ENCODE measurements at regions not wholly inside any gene's neighbourhood (a gene's known extent, or its start where the extent isn't known, plus 50 kb on each side); places are given as distances from the start of the nearest gene placed in this dataset.

DNA sequence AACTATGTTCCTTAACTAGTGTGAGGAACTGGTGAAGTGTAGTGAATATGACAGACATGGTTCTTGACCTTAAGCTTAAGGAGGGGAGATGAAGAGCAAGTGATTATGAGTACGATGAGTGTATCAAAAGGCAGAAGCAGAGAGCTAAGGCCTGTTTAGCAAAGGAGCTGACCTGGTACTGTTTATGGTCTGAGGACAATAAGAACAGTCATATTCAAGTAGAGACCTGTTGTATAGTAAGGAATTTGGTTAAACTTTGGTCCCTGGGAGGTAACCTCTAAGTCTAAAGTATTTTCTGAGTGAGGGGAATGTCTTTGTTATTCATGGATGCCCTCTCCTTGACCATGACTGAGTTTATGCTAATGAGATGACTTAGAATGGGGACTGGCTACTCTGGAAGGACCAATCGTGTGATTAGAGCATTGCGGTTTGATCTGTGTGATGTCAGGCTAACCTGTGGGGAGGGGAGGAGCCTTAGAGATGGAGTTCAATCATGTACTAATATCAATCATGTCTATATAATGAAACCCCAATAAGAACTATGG is 389.3 kb downstream of the BMP4 start:
- no peak for FAIRE-seq
- TF ChIP-seq, protein P1, sequence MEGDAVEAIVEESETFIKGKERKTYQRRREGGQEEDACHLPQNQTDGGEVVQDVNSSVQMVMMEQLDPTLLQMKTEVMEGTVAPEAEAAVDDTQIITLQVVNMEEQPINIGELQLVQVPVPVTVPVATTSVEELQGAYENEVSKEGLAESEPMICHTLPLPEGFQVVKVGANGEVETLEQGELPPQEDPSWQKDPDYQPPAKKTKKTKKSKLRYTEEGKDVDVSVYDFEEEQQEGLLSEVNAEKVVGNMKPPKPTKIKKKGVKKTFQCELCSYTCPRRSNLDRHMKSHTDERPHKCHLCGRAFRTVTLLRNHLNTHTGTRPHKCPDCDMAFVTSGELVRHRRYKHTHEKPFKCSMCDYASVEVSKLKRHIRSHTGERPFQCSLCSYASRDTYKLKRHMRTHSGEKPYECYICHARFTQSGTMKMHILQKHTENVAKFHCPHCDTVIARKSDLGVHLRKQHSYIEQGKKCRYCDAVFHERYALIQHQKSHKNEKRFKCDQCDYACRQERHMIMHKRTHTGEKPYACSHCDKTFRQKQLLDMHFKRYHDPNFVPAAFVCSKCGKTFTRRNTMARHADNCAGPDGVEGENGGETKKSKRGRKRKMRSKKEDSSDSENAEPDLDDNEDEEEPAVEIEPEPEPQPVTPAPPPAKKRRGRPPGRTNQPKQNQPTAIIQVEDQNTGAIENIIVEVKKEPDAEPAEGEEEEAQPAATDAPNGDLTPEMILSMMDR (IDR thresholded peaks at IDR 0.05; ENCODE audit: insufficient read depth, missing control alignments): no peak
- DNase-seq (ENCODE audit: insufficient read length, low spot score): no peak

DNA sequence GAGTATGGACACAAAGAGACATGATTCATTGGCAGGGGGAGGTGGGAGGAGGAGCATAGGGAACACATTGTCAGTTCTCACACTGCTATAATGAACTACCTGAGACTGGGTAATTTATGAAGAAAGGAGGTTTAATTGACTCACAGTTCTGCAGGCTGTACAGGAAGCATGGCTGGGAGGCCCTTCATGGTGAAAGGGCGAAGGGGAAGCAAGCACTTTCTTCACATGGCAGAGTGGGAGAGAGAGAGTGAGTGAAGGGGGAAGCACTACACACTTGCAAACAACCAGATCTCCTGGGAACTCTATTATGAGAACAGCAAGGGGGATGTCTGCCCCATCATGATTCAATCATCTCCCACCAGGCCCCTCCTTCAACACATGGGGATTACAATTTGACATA is 391.8 kb downstream of the BMP4 start:
- FAIRE-seq (no peak), DNase-seq (ENCODE audit: insufficient read length, low spot score) (no peak)
- TF ChIP-seq, protein P1 (IDR thresholded peaks at IDR 0.05; ENCODE audit: insufficient read depth, missing control alignments): no peak

DNA sequence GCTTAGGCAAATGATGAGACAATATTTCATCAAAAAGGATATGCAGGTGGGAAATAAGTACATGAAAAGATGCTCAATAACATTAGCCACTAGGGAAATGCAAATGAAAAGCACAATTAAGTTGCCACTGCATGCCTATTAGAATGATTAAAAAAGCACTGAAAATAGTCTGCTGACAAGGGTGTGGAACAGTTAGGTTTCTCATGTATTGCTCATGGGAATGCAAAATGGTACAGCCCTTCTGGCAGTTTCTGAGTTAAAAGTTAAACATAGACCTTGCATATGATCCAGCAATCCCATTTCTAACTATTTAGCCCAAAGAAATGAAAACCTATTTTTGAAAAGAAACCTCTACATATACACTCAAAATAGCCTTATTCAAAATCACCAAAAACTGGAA is 393.0 kb downstream of the BMP4 start:
- no peak for FAIRE-seq
- TF ChIP-seq, protein P1 (IDR thresholded peaks at IDR 0.05; ENCODE audit: insufficient read depth, missing control alignments): no peak
- no peak for DNase-seq (ENCODE audit: insufficient read length, low spot score)

DNA sequence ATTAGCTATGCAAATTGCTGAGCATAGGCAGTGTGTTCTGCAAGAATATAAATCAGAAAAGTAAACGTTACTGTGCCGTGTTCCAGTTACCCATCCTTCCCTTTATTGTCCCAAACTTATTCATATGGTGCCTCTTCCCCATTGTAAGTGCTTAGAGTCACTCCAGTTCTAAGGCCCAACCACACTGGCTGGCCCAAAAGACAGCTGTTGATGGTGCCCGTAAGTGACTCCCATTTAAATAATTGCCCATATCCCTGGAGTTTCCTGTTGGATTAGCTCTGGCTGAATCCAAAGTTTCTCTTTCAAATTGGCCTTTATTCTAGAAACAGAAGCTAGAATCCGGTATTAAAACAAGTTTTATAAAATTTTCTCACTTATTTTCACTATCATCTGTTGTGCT is 400.1 kb upstream of the DDHD1 start:
- FAIRE-seq: no peak
- TF ChIP-seq, protein P1 (IDR thresholded peaks at IDR 0.05; ENCODE audit: insufficient read depth, missing control alignments): no peak
- no peak for DNase-seq (ENCODE audit: insufficient read length, low spot score)

DNA sequence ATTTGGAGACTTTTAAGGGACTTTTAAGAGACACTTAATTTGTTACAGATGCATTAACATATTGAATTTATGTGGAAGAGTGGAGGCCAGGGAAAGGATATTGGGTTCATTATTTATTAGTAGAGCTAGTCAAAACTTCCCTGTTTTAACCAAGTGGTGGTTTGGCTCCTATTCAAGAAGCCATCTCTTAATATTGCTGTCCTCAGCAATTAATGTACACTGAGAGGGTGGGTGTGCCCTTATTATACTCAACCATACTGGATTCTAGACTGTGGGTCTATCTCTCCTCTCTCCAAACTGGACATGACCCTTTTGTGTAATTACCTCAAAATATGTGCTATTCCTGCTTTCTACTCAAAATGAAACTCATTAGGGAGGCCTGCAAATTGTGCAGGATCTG is 398.7 kb upstream of the DDHD1 start:
- TF ChIP-seq, protein P1 (IDR thresholded peaks at IDR 0.05; ENCODE audit: insufficient read depth, missing control alignments): no peak
- DNase-seq (ENCODE audit: insufficient read length, low spot score) (no peak), FAIRE-seq (no peak)

DNA sequence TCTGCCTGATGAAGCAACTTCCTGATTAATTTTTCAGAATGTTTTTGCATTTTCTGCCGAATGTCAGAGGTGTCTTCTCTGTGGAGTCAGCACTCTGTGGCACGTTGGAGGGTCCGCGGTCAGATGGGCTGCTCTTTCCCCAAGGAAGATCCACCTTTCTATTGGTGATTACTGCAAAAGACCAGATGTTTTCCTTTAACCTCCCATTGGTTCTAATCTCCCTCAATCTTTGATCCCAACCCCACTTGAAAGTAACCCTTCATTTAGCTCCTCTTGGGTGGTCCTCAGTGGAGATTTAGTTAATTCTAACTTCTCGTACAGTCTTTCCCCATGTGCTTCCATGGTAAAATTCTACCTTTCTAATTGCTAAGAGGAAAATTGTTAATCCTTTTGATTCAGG is 397.7 kb upstream of the DDHD1 start:
- TF ChIP-seq, protein P1 (IDR thresholded peaks at IDR 0.05; ENCODE audit: insufficient read depth, missing control alignments): no peak
- DNase-seq (ENCODE audit: insufficient read length, low spot score) (no peak), FAIRE-seq (no peak)

DNA sequence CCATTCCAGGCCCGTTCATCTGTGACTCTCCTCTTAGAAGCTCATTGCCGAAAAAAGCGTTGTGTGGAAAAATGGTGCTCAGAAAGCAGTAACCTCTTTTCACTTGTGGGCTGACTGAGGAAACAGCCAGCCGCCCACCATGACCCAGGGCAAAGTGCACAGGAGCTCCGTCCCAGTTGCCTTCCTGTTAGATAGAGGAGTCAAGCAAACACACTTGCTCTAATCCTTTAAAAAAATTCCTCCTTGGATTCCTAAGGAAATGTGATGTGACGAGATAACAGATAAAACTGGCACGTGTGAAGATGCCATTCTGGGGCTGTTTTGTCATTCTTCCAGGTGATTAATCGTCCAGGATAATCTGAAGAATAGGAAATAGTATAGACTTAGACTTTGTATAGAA is 396.8 kb upstream of the DDHD1 start:
- TF ChIP-seq, protein P1 (IDR thresholded peaks at IDR 0.05; ENCODE audit: insufficient read depth, missing control alignments): no peak
- no peak for FAIRE-seq
- no peak for DNase-seq (ENCODE audit: insufficient read length, low spot score)

Measured in D721Med (cell line).